GM04504 (cell line): ENCODE measurements at regions not wholly inside any gene's neighbourhood (a gene's known extent, or its start where the extent isn't known, plus 50 kb on each side); places are given as distances from the start of the nearest gene placed in this dataset.

Source experiments
- DNase-seq: peaks from one replicate; pipeline ENCODE4 v3.0.0-alpha.2; 2012; ENCODE audit warnings: low read depth

GRCh38 chr6:4294636-4295035 is 159.3 kb upstream of the ECI2 start:
- DNase-seq = no peak

GRCh38 chr6:4291453-4292403 is 156.4 kb upstream of the ECI2 start:
- no peak for DNase-seq

DNA sequence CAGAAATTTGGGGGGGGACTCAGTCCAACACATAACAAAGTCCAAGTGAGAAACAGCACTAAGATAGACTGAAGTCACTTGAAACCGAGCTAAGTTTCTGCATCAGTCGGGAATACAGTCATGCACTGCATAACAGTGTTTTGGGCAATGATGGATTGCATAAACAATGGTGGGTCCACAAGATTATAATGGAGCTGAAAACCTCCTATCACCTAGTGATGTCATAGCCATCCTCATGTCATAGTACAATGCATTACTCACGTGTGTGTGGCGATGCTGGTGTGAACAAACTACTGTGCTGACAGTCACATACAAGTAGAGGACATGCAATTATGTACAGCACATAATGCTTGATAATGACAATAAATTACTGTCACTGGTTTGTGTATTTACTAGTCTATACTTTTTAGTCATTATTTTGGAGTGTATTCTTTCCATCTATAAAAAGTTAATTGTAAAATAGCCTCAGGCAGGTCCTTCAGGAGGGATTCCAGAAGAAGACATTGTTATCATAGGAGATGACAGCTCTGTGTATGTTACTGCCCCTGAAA is 154.5 kb upstream of the ECI2 start:
- no peak for DNase-seq

DNA sequence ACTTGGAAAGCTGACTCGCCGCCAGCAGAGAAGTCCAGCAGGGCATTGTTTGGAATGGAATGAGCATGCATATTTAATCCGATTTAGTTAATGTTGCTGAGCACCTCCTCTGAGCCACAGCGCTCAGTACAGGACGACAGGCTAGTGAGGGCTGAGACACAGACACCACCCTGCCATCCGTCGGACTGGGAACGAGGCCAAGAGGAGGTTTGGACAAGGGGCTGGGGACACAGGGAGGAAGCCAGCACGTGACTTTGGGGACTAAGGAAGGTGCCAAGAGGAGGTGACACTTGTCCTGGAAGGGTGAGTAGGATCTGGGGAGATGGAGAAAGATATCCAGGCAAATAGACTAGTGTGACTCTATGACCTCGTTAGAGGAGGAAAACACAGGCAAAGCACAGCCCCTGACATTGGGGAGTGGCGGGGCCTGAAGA is 152.5 kb upstream of the ECI2 start:
- no peak for DNase-seq

DNA sequence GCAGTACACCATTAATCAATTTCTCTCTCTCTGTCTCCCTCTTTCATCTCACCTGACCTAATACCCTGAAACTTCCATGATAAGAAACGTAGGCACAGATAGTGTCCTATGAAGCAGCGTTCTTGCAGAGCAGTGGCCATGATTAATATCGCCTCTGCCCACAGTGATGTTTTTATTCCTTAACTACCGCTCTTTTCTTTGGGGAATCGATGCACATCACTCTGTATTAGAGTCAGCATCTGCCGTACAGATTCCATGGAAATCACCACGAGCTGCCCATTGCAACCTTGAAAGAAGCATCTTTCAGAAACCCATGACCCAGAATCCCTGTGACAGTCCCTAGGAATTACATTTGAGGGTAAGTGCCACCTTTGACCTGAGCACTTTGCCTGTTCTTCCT is 152.0 kb upstream of the ECI2 start:
- DNase-seq = no peak

DNA sequence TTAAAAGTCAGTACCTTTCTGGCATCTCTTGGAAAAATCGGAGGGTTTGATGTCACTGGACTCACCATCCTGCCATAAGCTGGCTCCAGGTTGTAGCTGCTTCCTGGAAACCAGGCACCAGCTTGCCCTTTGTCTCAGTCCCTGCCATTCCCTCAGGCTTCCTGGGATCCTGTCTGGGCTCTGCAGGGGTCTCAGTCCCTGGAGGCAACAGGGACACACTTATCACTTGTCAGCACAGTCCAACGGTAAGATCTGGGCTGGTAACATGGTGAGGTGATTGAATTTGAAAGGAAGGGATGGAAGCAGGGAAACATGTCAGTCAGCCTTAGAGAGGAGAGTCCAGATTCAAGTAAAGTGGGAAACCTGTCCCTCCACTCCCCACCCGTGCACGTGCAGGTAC is 147.6 kb upstream of the ECI2 start:
- no peak for DNase-seq

- no peak for DNase-seq
Measured at GRCh38 chr6:4281341-4282293, 146.2 kb upstream of the ECI2 start.

GRCh38 chr6:4280707-4281106 is 145.3 kb upstream of the ECI2 start:
- peak; percentile 41 for DNase-seq

DNA sequence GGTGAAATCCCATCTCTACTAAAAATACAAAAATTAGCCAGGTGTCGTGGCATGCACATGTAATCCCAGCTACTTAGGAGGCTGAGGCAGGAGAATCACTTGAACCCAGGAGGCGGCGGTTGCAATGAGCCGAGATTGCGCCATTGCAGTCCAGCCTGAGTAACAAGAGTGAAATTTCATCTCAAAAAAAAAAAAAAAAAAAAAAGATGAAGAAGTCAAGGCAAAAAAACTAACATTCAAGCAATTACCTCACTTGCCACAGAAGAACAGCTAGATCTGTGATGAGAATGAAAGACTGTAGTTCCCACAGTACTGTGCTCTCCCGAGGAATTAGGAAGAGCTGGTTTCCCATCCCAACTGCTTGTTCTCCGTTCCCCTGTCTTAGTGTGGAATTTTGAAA is 144.7 kb upstream of the ECI2 start:
- DNase-seq = no peak

- no peak for DNase-seq
Measured at GRCh38 chr6:4274382-4275082, 139.2 kb upstream of the ECI2 start.

DNA sequence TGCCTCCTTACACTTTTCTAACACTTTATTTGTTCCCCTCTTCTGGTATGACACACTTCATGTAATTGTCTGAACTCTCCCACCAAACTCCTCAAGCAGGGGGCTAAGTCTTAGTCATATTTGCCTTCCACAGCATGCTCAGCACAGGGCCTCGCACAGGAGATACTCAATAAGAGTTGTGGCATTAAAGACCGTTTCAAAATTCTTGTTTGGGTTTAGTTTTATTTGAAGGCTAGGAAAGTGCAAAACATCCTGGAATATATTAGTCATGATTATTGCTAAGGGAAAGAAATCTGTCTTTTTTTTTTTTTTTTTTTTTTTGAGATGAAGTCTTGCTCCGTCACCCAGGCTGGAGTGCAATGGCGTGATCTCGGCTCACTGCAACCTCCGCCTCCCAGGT is 137.6 kb upstream of the ECI2 start:
- no peak for DNase-seq

DNA sequence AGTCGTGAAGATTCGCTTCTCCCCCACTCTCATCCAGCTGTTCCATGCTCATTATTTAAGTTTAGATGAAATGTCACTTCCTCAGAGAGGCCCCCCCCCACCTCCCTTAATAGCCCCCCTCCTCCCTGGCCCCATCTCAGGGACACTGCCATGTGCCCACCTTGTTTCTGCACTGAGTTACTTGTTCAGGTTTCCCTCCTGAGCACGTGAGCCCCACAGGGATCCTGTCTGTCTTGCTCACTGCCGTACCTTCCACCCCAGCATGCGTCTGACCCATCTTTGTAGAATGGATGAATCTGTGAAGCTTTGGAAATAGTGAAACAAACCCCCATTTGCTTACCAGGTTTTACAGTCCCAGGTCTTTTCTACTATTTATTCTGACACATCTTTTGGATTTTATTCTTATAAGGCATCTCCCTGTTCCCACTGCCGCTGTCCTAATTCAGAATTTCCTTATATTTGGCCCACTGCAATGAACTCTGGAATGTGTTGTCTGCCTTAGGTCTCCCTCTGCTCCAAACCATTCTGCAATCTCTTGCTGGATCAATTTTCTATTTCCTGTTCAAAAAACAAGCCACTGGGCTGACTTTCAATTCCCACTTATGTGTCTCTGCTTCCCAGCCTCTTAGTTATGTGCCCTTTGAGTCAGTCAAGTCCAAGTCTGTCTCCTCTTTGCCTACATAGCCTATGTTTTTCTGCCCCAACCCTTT is 136.5 kb upstream of the ECI2 start:
- no peak for DNase-seq

DNA sequence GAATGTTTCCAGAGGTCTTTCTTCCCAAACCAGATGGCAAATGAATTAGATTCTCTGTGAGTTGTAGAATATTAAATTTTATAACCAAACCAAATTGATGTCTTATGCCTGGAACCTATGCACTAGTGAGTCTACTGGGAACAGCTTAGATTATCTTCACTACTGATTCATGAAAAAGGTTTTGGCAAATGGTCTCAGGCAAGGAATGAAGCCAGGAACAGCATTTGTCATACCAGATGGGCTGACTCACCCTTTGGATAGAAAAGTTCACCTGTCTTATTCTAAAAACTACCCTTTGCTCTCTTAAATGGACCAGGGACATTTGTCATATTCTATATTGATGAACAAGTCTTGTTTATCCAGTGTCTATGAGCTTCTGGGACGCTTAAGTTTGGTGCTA is 135.4 kb upstream of the ECI2 start:
- DNase-seq = peak; percentile 22

GRCh38 chr6:4270001-4270400 is 134.6 kb upstream of the ECI2 start:
- no peak for DNase-seq

GRCh38 chr6:4268171-4268570 is 132.8 kb upstream of the ECI2 start:
- DNase-seq = no peak

DNA sequence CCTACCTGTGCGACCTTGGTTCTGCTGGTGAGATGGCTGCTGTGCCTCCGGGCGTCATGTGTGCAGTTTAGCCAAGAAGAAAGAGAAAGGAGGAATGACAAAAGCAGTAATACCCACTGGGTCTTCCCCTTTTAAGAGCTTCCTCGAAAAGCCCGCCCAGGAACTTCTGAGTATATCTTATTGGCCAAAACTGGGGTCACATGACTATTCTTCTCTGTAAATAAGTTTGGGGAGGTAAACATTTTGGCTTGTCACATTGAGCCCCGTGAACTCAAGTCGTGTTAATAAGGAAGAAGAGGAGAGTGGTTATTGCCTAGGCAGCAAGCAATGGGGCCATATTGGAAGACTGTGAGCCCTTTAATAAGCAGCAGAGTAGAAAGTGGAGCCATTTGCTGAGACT is 130.4 kb upstream of the ECI2 start:
- no peak for DNase-seq

GRCh38 chr6:4264601-4265000 is 129.2 kb upstream of the ECI2 start:
- DNase-seq = no peak

DNA sequence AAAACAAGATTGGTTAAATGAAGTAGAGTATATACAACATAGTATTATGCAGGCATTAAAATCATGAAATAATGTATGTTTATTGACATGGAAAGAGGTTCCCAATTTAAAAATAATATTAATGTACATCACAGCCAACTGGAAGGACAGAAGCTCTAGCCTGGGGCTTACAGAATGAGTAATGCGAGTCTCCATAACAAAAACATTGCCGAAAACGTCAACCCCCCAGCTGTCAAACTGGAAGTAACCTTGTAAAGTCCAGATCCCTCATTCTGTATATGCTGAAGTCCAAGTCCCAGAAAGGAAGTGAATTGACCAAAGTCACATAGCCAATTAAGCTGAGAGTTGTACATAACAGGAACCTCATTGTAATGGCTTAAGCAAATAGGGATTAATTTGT is 128.7 kb upstream of the ECI2 start:
- DNase-seq = no peak

- no peak for DNase-seq
Measured at GRCh38 chr6:4262526-4262925, 127.2 kb upstream of the ECI2 start.

GRCh38 chr6:4259391-4259790 is 124.0 kb upstream of the ECI2 start:
- no peak for DNase-seq

- DNase-seq = no peak
Measured at GRCh38 chr6:4258733-4259132, 123.4 kb upstream of the ECI2 start.
